BLaER1 (cell line): ENCODE measurements at regions not wholly inside any gene's neighbourhood (a gene's known extent, or its start where the extent isn't known, plus 50 kb on each side); places are given as distances from the start of the nearest gene placed in this dataset.

Source experiments
- H3K27ac ChIP-seq: shearing (Covaris generic); formaldehyde crosslinking; 2 replicates; pipeline ENCODE4 v1.8.1; 2022
- H3K27me3 ChIP-seq: shearing (Covaris generic); formaldehyde crosslinking; 2 replicates; pipeline ENCODE4 v1.8.1; 2022
- H3K36me3 ChIP-seq: shearing (Covaris generic); formaldehyde crosslinking; 2 replicates; pipeline ENCODE4 v1.8.1; 2022
- H3K4me1 ChIP-seq: shearing (Covaris generic); formaldehyde crosslinking; 2 replicates; pipeline ENCODE4 v1.8.1; 2022
- H3K4me2 ChIP-seq: shearing (Covaris generic); formaldehyde crosslinking; 2 replicates; pipeline ENCODE4 v1.8.1; 2022
- H3K4me3 ChIP-seq: shearing (Covaris generic); formaldehyde crosslinking; 2 replicates; pipeline ENCODE4 v1.8.1; 2022
- H3K9ac ChIP-seq: shearing (Covaris generic); formaldehyde crosslinking; 2 replicates; pipeline ENCODE4 v1.8.1; 2022
- H3K9me3 ChIP-seq: shearing (Covaris generic); formaldehyde crosslinking; 2 replicates; pipeline ENCODE4 v1.8.1; 2022
- H4K20me1 ChIP-seq: shearing (Covaris generic); formaldehyde crosslinking; 2 replicates; pipeline ENCODE4 v1.8.1; 2022
- Cebpa-rat ChIP-seq: shearing (Covaris generic); IDR thresholded peaks from 2 replicates; pipeline ENCODE4 v1.8.1; 2022

GRCh38 chr4:95601356-95601755, 52.6 kb upstream of the UNC5C start:
- Histone ChIP-seq H3K4me1 (peaks cover 8% of the 10 kb centered on the region; the same call in 1 of the 2 replicates), H3K4me2 (no peak overlapping the region), H3K27ac (no peak overlapping the region), H3K9ac (no peak overlapping the region), H3K9me3 (no peaks in the 10 kb centered on the region), H3K27me3 (no peaks in the 10 kb centered on the region), H3K36me3 (no peaks in the 10 kb centered on the region), H3K4me3 (no peak overlapping the region), H4K20me1 (no peaks in the 10 kb centered on the region)
- TF ChIP-seq Cebpa-rat = no peak

- no peaks in the 10 kb centered on the region for H3K27me3 ChIP-seq
- H4K20me1 ChIP-seq = no peaks in the 10 kb centered on the region
- H3K4me1 ChIP-seq = peaks cover 8% of the 10 kb centered on the region; the same call in 1 of the 2 replicates
- no peak overlapping the region for H3K4me3 ChIP-seq
- H3K27ac ChIP-seq = no peak overlapping the region
- TF ChIP-seq Cebpa-rat = no peak
- no peaks in the 10 kb centered on the region for H3K9me3 ChIP-seq
- H3K4me2 ChIP-seq = no peak overlapping the region
- H3K36me3 ChIP-seq = no peaks in the 10 kb centered on the region
- H3K9ac ChIP-seq = no peak overlapping the region
Measured at GRCh38 chr4:95599777-95600400, 51.1 kb upstream of the UNC5C start.
